H1 (cell line): ENCODE measurements at regions not wholly inside any gene's neighbourhood (a gene's known extent, or its start where the extent isn't known, plus 50 kb on each side); places are given as distances from the start of the nearest gene placed in this dataset.

Source experiments
- EZH2 ChIP-seq: fragments of 200-600 bp; sonication (generic); IDR thresholded peaks from 2 replicates; pipeline ENCODE4 v1.7.1; 2012; ENCODE audit warnings: low read depth, mild to moderate bottlenecking, moderate library complexity, low read length, inconsistent platforms; ENCODE audit not compliant: severe bottlenecking
- POLR2A ChIP-seq, 2 experiments: IDR thresholded peaks; 1 replicate in 1 of 2; 2 replicates in 1 of 2; pipeline ENCODE4 v1.6.1; 2011; ENCODE audit warnings: low read depth in 2 of 2, low read length in 2 of 2, mild to moderate bottlenecking in 2 of 2; ENCODE audit errors: control extremely low read depth in 1 of 2
- RFX5 ChIP-seq: IDR thresholded peaks from 2 replicates; pipeline ENCODE4 v1.6.1; 2011; ENCODE audit warnings: low read depth, low read length, improper control_type of control experiment, borderline replicate concordance
- SIRT6 ChIP-seq: IDR thresholded peaks from one replicate; pipeline ENCODE4 v1.7.1; 2012; ENCODE audit warnings: low read length, inconsistent platforms
- SUZ12 ChIP-seq: fragments of 200-600 bp; sonication (generic); IDR thresholded peaks from 2 replicates; pipeline ENCODE4 v1.6.1; 2012; ENCODE audit warnings: mild to moderate bottlenecking, inconsistent platforms, low read length, moderate library complexity, mixed read lengths
- YY1 ChIP-seq: IDR thresholded peaks from 2 replicates; pipeline ENCODE4 v1.6.1; 2011; ENCODE audit warnings: low read depth, mild to moderate bottlenecking, low read length
- TF ChIP-seq, protein P1 (sequence below), 3 experiments: IDR thresholded peaks; 1 replicate in 2 of 3; 2 replicates in 1 of 3; pipeline versions ENCODE4 v1.5.1 to v1.6.1; 2011; ENCODE audit warnings: low read length in 3 of 3, mild to moderate bottlenecking in 3 of 3, inconsistent platforms in 2 of 3, low read depth in 1 of 3, moderate library complexity in 1 of 3; ENCODE audit not compliant: insufficient read depth in 1 of 3; ENCODE audit errors: control extremely low read depth in 1 of 3
- TF ChIP-seq, protein P2 (sequence below): IDR thresholded peaks from 2 replicates; pipeline ENCODE4 v1.6.1; 2012; ENCODE audit warnings: inconsistent platforms
- TF ChIP-seq, protein P3 (sequence below): fragments of 300-600 bp; sonication (generic); IDR thresholded peaks from 2 replicates; pipeline ENCODE4 v1.7.1; 2012; ENCODE audit warnings: low read length, moderate library complexity, mild to moderate bottlenecking, inconsistent platforms; ENCODE audit not compliant: insufficient replicate concordance

DNA sequence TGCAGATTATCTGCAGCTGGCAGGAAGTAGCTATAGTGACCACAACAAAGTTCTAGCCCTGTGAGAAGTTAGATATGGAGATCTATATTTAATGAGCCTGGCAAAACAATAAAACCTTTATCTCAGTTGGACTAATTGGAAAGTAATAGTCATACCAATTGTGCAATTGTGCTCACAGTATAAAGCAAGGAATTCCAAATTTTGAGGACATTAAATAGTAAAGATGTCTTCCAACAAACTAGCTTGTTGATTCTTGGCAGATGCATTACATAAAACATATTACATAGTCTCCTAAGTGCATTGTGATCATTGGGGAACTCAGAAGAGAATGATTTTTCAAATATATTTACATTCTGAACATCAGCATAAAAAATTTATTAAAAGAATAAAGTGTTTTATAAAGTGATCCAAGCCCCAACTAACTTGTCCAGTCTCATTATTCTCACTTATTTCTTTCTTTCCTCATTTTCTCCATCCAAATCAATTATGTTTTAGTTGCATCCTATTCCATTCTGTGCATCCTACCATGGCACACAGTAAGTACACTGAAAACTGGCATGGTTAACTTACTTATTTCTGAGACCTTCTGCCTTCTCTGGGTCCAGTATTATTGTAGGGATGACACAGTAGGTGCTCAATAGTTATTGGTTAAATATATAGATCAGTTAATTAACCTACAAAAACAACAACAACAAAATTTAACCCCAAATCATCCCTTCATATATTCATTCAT, 977.2 kb upstream of the NUDT12 start:
- TF ChIP-seq POLR2A (IDR thresholded peaks at IDR 0.05; ENCODE audit: control extremely low read depth in 1 of 2, low read depth in 2 of 2, low read length in 2 of 2) (no peak), EZH2 (no peak), SUZ12 (no peak), YY1 (no peak), SIRT6 (no peak), RFX5 (no peak)
- TF ChIP-seq, protein P1, sequence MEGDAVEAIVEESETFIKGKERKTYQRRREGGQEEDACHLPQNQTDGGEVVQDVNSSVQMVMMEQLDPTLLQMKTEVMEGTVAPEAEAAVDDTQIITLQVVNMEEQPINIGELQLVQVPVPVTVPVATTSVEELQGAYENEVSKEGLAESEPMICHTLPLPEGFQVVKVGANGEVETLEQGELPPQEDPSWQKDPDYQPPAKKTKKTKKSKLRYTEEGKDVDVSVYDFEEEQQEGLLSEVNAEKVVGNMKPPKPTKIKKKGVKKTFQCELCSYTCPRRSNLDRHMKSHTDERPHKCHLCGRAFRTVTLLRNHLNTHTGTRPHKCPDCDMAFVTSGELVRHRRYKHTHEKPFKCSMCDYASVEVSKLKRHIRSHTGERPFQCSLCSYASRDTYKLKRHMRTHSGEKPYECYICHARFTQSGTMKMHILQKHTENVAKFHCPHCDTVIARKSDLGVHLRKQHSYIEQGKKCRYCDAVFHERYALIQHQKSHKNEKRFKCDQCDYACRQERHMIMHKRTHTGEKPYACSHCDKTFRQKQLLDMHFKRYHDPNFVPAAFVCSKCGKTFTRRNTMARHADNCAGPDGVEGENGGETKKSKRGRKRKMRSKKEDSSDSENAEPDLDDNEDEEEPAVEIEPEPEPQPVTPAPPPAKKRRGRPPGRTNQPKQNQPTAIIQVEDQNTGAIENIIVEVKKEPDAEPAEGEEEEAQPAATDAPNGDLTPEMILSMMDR (IDR thresholded peaks at IDR 0.05; ENCODE audit: control extremely low read depth in 1 of 3, insufficient read depth in 1 of 3, low read depth in 1 of 3, low read length in 3 of 3): no peak
- TF ChIP-seq, protein P2, sequence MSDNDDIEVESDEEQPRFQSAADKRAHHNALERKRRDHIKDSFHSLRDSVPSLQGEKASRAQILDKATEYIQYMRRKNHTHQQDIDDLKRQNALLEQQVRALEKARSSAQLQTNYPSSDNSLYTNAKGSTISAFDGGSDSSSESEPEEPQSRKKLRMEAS: no peak
- TF ChIP-seq, protein P3, sequence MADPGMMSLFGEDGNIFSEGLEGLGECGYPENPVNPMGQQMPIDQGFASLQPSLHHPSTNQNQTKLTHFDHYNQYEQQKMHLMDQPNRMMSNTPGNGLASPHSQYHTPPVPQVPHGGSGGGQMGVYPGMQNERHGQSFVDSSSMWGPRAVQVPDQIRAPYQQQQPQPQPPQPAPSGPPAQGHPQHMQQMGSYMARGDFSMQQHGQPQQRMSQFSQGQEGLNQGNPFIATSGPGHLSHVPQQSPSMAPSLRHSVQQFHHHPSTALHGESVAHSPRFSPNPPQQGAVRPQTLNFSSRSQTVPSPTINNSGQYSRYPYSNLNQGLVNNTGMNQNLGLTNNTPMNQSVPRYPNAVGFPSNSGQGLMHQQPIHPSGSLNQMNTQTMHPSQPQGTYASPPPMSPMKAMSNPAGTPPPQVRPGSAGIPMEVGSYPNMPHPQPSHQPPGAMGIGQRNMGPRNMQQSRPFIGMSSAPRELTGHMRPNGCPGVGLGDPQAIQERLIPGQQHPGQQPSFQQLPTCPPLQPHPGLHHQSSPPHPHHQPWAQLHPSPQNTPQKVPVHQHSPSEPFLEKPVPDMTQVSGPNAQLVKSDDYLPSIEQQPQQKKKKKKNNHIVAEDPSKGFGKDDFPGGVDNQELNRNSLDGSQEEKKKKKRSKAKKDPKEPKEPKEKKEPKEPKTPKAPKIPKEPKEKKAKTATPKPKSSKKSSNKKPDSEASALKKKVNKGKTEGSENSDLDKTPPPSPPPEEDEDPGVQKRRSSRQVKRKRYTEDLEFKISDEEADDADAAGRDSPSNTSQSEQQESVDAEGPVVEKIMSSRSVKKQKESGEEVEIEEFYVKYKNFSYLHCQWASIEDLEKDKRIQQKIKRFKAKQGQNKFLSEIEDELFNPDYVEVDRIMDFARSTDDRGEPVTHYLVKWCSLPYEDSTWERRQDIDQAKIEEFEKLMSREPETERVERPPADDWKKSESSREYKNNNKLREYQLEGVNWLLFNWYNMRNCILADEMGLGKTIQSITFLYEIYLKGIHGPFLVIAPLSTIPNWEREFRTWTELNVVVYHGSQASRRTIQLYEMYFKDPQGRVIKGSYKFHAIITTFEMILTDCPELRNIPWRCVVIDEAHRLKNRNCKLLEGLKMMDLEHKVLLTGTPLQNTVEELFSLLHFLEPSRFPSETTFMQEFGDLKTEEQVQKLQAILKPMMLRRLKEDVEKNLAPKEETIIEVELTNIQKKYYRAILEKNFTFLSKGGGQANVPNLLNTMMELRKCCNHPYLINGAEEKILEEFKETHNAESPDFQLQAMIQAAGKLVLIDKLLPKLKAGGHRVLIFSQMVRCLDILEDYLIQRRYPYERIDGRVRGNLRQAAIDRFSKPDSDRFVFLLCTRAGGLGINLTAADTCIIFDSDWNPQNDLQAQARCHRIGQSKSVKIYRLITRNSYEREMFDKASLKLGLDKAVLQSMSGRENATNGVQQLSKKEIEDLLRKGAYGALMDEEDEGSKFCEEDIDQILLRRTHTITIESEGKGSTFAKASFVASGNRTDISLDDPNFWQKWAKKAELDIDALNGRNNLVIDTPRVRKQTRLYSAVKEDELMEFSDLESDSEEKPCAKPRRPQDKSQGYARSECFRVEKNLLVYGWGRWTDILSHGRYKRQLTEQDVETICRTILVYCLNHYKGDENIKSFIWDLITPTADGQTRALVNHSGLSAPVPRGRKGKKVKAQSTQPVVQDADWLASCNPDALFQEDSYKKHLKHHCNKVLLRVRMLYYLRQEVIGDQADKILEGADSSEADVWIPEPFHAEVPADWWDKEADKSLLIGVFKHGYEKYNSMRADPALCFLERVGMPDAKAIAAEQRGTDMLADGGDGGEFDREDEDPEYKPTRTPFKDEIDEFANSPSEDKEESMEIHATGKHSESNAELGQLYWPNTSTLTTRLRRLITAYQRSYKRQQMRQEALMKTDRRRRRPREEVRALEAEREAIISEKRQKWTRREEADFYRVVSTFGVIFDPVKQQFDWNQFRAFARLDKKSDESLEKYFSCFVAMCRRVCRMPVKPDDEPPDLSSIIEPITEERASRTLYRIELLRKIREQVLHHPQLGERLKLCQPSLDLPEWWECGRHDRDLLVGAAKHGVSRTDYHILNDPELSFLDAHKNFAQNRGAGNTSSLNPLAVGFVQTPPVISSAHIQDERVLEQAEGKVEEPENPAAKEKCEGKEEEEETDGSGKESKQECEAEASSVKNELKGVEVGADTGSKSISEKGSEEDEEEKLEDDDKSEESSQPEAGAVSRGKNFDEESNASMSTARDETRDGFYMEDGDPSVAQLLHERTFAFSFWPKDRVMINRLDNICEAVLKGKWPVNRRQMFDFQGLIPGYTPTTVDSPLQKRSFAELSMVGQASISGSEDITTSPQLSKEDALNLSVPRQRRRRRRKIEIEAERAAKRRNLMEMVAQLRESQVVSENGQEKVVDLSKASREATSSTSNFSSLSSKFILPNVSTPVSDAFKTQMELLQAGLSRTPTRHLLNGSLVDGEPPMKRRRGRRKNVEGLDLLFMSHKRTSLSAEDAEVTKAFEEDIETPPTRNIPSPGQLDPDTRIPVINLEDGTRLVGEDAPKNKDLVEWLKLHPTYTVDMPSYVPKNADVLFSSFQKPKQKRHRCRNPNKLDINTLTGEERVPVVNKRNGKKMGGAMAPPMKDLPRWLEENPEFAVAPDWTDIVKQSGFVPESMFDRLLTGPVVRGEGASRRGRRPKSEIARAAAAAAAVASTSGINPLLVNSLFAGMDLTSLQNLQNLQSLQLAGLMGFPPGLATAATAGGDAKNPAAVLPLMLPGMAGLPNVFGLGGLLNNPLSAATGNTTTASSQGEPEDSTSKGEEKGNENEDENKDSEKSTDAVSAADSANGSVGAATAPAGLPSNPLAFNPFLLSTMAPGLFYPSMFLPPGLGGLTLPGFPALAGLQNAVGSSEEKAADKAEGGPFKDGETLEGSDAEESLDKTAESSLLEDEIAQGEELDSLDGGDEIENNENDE: no peak
